ENCODE measurements at regions not wholly inside any gene's neighbourhood (a gene's known extent, or its start where the extent isn't known, plus 50 kb on each side); places are given as distances from the start of the nearest gene placed in this dataset.

DNA sequence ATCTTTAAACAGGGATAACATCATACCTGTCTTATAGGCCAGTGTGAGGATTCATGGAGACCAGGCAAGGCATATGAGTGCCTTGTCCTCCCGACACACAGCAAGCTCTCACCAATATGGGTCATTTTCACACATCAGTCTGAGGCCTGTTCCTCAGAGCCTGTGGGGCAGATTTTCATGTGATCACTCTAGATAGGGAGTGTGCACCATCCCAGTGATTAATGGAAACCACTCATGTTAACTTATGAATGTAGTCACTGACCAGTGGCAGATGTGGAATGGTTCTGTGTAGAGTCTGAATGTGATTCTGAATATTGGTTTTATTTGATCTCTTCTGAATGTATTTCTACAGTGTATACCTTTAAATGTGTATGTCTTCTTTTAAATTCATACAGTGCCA, 219.7 kb upstream of the SFSWAP start:
- Histone ChIP-seq H2AFZ (replicated peaks) (no peak overlapping the region), H3K79me2 (ENCODE audit: low read depth) (no peaks in the 10 kb centered on the region), H3K9me3 (ENCODE audit: low read depth) (no peaks in the 10 kb centered on the region), H3K36me3 (no peaks in the 10 kb centered on the region), H3K4me2 (no peak overlapping the region), H3K27ac (no peak overlapping the region), H3F3A (ENCODE audit: low read depth) (no peaks in the 10 kb centered on the region), H3K27me3 (no peaks in the 10 kb centered on the region), H3K4me3 (no peak overlapping the region), H4K20me1 (ENCODE audit: low read depth) (no peaks in the 10 kb centered on the region), H3K4me1 (no peaks in the 10 kb centered on the region), H3K9ac (no peak overlapping the region)
- Mint-ChIP-seq H3K4me1 (no peaks in the 10 kb centered on the region), H3K36me3 (no peaks in the 10 kb centered on the region), H3K4me3 (no peak overlapping the region), H3K27me3 (ENCODE audit: insufficient read depth, low read depth) (peaks cover 6% of the 10 kb centered on the region), H3K27ac (no peak overlapping the region), H3K9me3 (no peaks in the 10 kb centered on the region)
- TF ChIP-seq EZH2 (IDR thresholded peaks at IDR 0.05) (no peak), EZH2phosphoT487 (IDR thresholded peaks at IDR 0.05) (no peak)
- TF ChIP-seq, protein P1, sequence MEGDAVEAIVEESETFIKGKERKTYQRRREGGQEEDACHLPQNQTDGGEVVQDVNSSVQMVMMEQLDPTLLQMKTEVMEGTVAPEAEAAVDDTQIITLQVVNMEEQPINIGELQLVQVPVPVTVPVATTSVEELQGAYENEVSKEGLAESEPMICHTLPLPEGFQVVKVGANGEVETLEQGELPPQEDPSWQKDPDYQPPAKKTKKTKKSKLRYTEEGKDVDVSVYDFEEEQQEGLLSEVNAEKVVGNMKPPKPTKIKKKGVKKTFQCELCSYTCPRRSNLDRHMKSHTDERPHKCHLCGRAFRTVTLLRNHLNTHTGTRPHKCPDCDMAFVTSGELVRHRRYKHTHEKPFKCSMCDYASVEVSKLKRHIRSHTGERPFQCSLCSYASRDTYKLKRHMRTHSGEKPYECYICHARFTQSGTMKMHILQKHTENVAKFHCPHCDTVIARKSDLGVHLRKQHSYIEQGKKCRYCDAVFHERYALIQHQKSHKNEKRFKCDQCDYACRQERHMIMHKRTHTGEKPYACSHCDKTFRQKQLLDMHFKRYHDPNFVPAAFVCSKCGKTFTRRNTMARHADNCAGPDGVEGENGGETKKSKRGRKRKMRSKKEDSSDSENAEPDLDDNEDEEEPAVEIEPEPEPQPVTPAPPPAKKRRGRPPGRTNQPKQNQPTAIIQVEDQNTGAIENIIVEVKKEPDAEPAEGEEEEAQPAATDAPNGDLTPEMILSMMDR (IDR thresholded peaks at IDR 0.05), result no peak
- DNase-seq (ENCODE audit: low spot score), result no peak

DNA sequence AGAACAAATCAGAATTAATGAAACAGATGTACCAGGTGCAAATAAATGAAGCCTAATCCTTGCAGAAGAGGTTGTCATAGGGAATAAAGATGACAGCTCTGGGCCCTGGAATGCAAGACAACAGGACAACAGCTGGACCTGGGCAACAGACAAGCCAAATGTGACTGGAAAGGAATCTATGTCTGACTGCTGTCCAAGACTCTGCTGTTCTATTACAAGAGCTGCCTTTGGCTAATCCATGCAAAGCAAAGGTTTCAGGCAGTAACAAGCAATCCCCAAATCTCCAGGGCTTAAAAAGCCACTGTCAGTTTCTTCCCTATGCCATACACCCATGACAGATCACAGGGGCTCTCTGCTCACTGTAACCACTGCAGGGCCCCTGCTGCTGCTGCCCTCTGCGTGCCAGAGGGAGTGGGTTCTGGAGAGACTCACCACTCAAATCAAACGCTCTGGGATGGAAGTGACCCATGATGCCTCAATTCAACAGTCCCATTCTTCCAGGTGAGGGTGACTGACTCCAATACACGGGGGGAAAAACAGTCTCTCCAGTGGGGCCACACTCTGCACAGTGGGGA, 218.9 kb upstream of the SFSWAP start:
- H3K36me3 ChIP-seq, result no peaks in the 10 kb centered on the region
- H3K4me1 ChIP-seq, result no peaks in the 10 kb centered on the region
- H3K27me3 ChIP-seq, result no peaks in the 10 kb centered on the region
- Mint-ChIP-seq H3K27ac (no peak overlapping the region), H3K4me1 (no peaks in the 10 kb centered on the region), H3K27me3 (ENCODE audit: insufficient read depth, low read depth) (peaks cover 8% of the 10 kb centered on the region), H3K9me3 (no peaks in the 10 kb centered on the region), H3K36me3 (no peaks in the 10 kb centered on the region), H3K4me3 (no peak overlapping the region)
- no peaks in the 10 kb centered on the region for H3K9me3 ChIP-seq (ENCODE audit: low read depth)
- no peak overlapping the region for H3K27ac ChIP-seq
- no peak overlapping the region for H2AFZ ChIP-seq (replicated peaks)
- no peak for TF ChIP-seq EZH2phosphoT487 (IDR thresholded peaks at IDR 0.05)
- TF ChIP-seq, protein P1 (IDR thresholded peaks at IDR 0.05), result no peak
- TF ChIP-seq EZH2 (IDR thresholded peaks at IDR 0.05), result no peak
- no peak overlapping the region for H3K4me3 ChIP-seq
- H3K79me2 ChIP-seq (ENCODE audit: low read depth), result no peaks in the 10 kb centered on the region
- no peak overlapping the region for H3K9ac ChIP-seq
- no peak for DNase-seq (ENCODE audit: low spot score)
- no peak overlapping the region for H3K4me2 ChIP-seq
- H3F3A ChIP-seq (ENCODE audit: low read depth), result no peaks in the 10 kb centered on the region
- no peaks in the 10 kb centered on the region for H4K20me1 ChIP-seq (ENCODE audit: low read depth)

DNA sequence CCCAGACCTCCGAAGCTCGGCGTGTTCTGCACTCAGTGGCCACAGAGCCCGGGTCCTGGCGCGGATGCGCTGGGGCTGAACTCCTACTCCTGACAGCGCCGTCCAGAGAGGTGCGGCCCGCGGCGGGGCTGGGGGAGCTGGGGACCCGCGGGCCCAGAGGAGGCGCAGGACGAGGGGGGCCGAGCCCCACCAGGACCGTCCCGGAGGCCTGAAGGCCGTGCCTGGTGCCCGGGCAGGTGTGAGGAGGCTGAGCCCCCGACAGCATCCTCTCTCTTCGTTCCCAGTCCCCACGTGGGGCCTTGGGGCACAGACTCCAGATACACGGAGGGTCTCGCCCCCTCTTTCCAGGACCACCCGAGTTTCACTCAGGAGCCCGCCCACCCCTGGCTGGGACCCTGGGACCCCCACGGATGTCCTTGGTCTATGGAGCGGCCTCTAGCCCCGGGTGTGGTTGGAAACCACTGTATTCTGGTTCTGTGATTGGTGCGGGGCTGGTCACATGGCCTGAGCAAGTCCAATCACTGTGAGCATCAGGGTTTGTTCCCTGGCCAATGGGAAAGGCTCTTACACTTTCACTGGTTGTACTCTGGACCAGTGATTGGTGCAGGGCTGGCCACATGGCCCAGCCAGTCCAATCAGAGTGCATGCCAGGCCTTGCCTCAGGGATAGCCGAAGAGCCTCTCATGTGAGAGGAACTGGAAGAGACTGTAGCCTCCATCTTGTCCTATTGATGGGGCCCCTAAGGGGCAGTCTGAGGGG, 217.6 kb upstream of the SFSWAP start:
- H3K4me1 Mint-ChIP-seq, result no peaks in the 10 kb centered on the region
- no peak overlapping the region for H2AFZ ChIP-seq (replicated peaks)
- H3K4me3 Mint-ChIP-seq, result no peak overlapping the region
- no peak overlapping the region for H3K9ac ChIP-seq
- H3K27ac ChIP-seq, result no peak overlapping the region
- H3K9me3 Mint-ChIP-seq, result no peaks in the 10 kb centered on the region
- no peaks in the 10 kb centered on the region for H3K36me3 Mint-ChIP-seq
- no peak overlapping the region for H3K4me2 ChIP-seq
- H3K27me3 Mint-ChIP-seq (ENCODE audit: insufficient read depth, low read depth), result peaks cover 3% of the 10 kb centered on the region
- TF ChIP-seq EZH2phosphoT487 (IDR thresholded peaks at IDR 0.05) (no peak), EZH2 (IDR thresholded peaks at IDR 0.05) (no peak)
- TF ChIP-seq, protein P1 (IDR thresholded peaks at IDR 0.05), result no peak
- no peak overlapping the region for H3K4me3 ChIP-seq
- no peaks in the 10 kb centered on the region for H3F3A ChIP-seq (ENCODE audit: low read depth)
- no peaks in the 10 kb centered on the region for H4K20me1 ChIP-seq (ENCODE audit: low read depth)
- DNase-seq (ENCODE audit: low spot score), result no peak
- H3K27me3 ChIP-seq, result no peaks in the 10 kb centered on the region
- no peaks in the 10 kb centered on the region for H3K4me1 ChIP-seq
- H3K36me3 ChIP-seq, result no peaks in the 10 kb centered on the region
- H3K79me2 ChIP-seq (ENCODE audit: low read depth), result no peaks in the 10 kb centered on the region
- no peaks in the 10 kb centered on the region for H3K9me3 ChIP-seq (ENCODE audit: low read depth)
- H3K27ac Mint-ChIP-seq, result no peak overlapping the region
